H9 (cell line): ENCODE measurements at regions not wholly inside any gene's neighbourhood (a gene's known extent, or its start where the extent isn't known, plus 50 kb on each side); places are given as distances from the start of the nearest gene placed in this dataset.

Source experiments
- DNase-seq: peaks from one replicate; pipeline ENCODE4 v3.0.0-alpha.2; 2017
- H2AFZ ChIP-seq: one replicate; pipeline ENCODE4 v1.6.1; 2013; ENCODE audit warnings: mild to moderate bottlenecking, low read length, control low read depth, moderate library complexity
- H2AK5ac ChIP-seq: 2 replicates; pipeline ENCODE4 v1.6.1; 2013; ENCODE audit warnings: low read length, control low read depth, mixed read lengths; ENCODE audit not compliant: insufficient read length
- H2BK120ac ChIP-seq: one replicate; pipeline ENCODE4 v1.6.1; 2013; ENCODE audit warnings: low read depth, mild to moderate bottlenecking, low read length, control low read depth, inconsistent platforms; ENCODE audit not compliant: poor library complexity, severe bottlenecking
- H2BK12ac ChIP-seq: 2 replicates; pipeline ENCODE4 v1.6.1; 2013; ENCODE audit warnings: low read length, control low read depth, mixed read lengths, low read depth; ENCODE audit not compliant: insufficient read length
- H2BK15ac ChIP-seq: 2 replicates; pipeline ENCODE4 v1.6.1; 2013; ENCODE audit warnings: low read depth, low read length, control low read depth
- H2BK20ac ChIP-seq: one replicate; pipeline ENCODE4 v1.6.1; 2013; ENCODE audit warnings: low read depth, mild to moderate bottlenecking, low read length, control low read depth, inconsistent platforms; ENCODE audit not compliant: poor library complexity, severe bottlenecking
- H2BK5ac ChIP-seq: 2 replicates; pipeline ENCODE4 v1.6.1; 2013; ENCODE audit warnings: low read length, control low read depth, mixed read lengths; ENCODE audit not compliant: insufficient read length
- H3K14ac ChIP-seq: 2 replicates; pipeline ENCODE4 v1.6.1; 2013; ENCODE audit warnings: low read length, control low read depth; ENCODE audit not compliant: insufficient read depth
- H3K18ac ChIP-seq: 2 replicates; pipeline ENCODE4 v1.6.1; 2013; ENCODE audit warnings: low read depth, mild to moderate bottlenecking, mixed read lengths, low read length, control low read depth; ENCODE audit not compliant: insufficient read length
- H3K23ac ChIP-seq: 2 replicates; pipeline ENCODE4 v1.6.1; 2013; ENCODE audit warnings: low read length, control low read depth, mixed read lengths, low read depth; ENCODE audit not compliant: insufficient read length
- H3K23me2 ChIP-seq: 2 replicates; pipeline ENCODE4 v1.6.1; 2013; ENCODE audit warnings: low read depth, mild to moderate bottlenecking, mixed read lengths, low read length, control low read depth; ENCODE audit not compliant: insufficient read length, poor library complexity, severe bottlenecking
- H3K27ac ChIP-seq: 2 replicates; pipeline ENCODE4 v1.5.1; 2013; ENCODE audit warnings: low read length, control low read depth, mixed read lengths, low read depth; ENCODE audit not compliant: insufficient read length
- H3K27me3 ChIP-seq: 2 replicates; pipeline ENCODE4 v1.6.1; 2013; ENCODE audit warnings: low read length, control low read depth, inconsistent platforms; ENCODE audit not compliant: insufficient read depth
- H3K4ac ChIP-seq: 2 replicates; pipeline ENCODE4 v1.6.1; 2013; ENCODE audit warnings: low read depth, mild to moderate bottlenecking, control low read depth, inconsistent platforms, low read length, moderate library complexity
- H3K4me1 ChIP-seq: 2 replicates; pipeline ENCODE4 v1.6.1; 2013; ENCODE audit warnings: low read length, control low read depth, inconsistent platforms; ENCODE audit not compliant: insufficient read depth
- H3K4me2 ChIP-seq: 2 replicates; pipeline ENCODE4 v1.6.1; 2013; ENCODE audit warnings: low read length, control low read depth, mixed read lengths; ENCODE audit not compliant: insufficient read length, insufficient read depth
- H3K56ac ChIP-seq: 2 replicates; pipeline ENCODE4 v1.6.1; 2013; ENCODE audit warnings: low read depth, mild to moderate bottlenecking, mixed read lengths, low read length, control low read depth; ENCODE audit not compliant: insufficient read length
- H3K79me1 ChIP-seq: 2 replicates; pipeline ENCODE4 v1.6.1; 2013; ENCODE audit warnings: low read depth, mild to moderate bottlenecking, moderate library complexity, low read length, control low read depth, inconsistent platforms; ENCODE audit not compliant: insufficient read depth, poor library complexity, severe bottlenecking
- H3K79me2 ChIP-seq: 2 replicates; pipeline ENCODE4 v1.6.1; 2013; ENCODE audit warnings: low read length, control low read depth, inconsistent platforms; ENCODE audit not compliant: insufficient read depth
- H3K9ac ChIP-seq: 2 replicates; pipeline ENCODE4 v1.6.1; 2013; ENCODE audit warnings: low read length, control low read depth, mixed read lengths; ENCODE audit not compliant: insufficient read length; ENCODE audit errors: extremely low read depth
- H3K9me3 ChIP-seq: one replicate; pipeline ENCODE4 v1.6.1; 2013; ENCODE audit warnings: low read depth, low read length, inconsistent platforms; ENCODE audit not compliant: control insufficient read depth
- H3T11ph ChIP-seq: one replicate; pipeline ENCODE4 v1.6.1; 2013; ENCODE audit warnings: mild to moderate bottlenecking, low read length, control low read depth, inconsistent platforms
- H4K20me1 ChIP-seq: one replicate; pipeline ENCODE4 v1.6.1; 2013; ENCODE audit not compliant: control insufficient read depth, insufficient read length, insufficient read depth
- H4K5ac ChIP-seq: 2 replicates; pipeline ENCODE4 v1.6.1; 2013; ENCODE audit warnings: low read depth, mild to moderate bottlenecking, mixed read lengths, low read length, control low read depth; ENCODE audit not compliant: insufficient read length
- H4K8ac ChIP-seq: replicated peaks from 2 replicates; pipeline ENCODE4 v1.6.1; 2013; ENCODE audit warnings: low read length, control low read depth, mixed read lengths, low read depth; ENCODE audit not compliant: insufficient read length
- H4K91ac ChIP-seq: 2 replicates; pipeline ENCODE4 v1.6.1; 2013; ENCODE audit warnings: low read depth, mild to moderate bottlenecking, moderate library complexity, mixed read lengths, low read length, control low read depth; ENCODE audit not compliant: insufficient read length
- H3K27ac Mint-ChIP-seq, 3 experiments: 2 replicates in 2 of 3; 3 replicates in 1 of 3; pipeline ENCODE4 v1.8.0; 2020 to 2021; ENCODE audit warnings: mixed read lengths in 3 of 3, mild to moderate bottlenecking in 1 of 3, moderate library complexity in 1 of 3
- H3K27me3 Mint-ChIP-seq: 2 replicates; pipeline ENCODE4 v1.8.0; 2021; ENCODE audit warnings: low read depth, mild to moderate bottlenecking, moderate library complexity, mixed read lengths
- H3K36me3 Mint-ChIP-seq, 3 experiments: 2 replicates in 2 of 3; 3 replicates in 1 of 3; pipeline ENCODE4 v1.8.0; 2020 to 2021; ENCODE audit warnings: low read depth in 3 of 3, mixed read lengths in 3 of 3; ENCODE audit not compliant: insufficient read depth in 1 of 3
- H3K4me1 Mint-ChIP-seq, 2 experiments: 2 replicates each; pipeline ENCODE4 v1.8.0; 2020; ENCODE audit warnings: mixed read lengths in 2 of 2
- H3K4me3 Mint-ChIP-seq, 2 experiments: 2 replicates in 1 of 2; 3 replicates in 1 of 2; pipeline ENCODE4 v1.8.0; 2020 to 2021; ENCODE audit warnings: mild to moderate bottlenecking in 2 of 2, mixed read lengths in 2 of 2, moderate library complexity in 1 of 2
- H3K9me3 Mint-ChIP-seq, 2 experiments: 2 replicates in 1 of 2; 3 replicates in 1 of 2; pipeline ENCODE4 v1.8.0; 2020; ENCODE audit warnings: mild to moderate bottlenecking in 2 of 2, mixed read lengths in 2 of 2, moderate library complexity in 1 of 2
- WGBS: extraction: QIAGEN DNeasy Blood & Tissue Kit; methylation state at CpG from one replicate; pipeline ENCODE4 v1.1.7; 2013; ENCODE audit warnings: missing lambda C conversion rate, low lambda C conversion rate, mixed read lengths; ENCODE audit not compliant: insufficient read length; ENCODE audit errors: extremely low coverage; 5-methylcytosine and 5-hydroxymethylcytosine counted together
- TF ChIP-seq, protein P1 (sequence below): fragments of 200-600 bp; sonication (generic); conservative IDR thresholded peaks from 3 replicates; pipeline ENCODE4 v1.8.0; 2021; ENCODE audit warnings: antibody characterized with exemption, mild to moderate bottlenecking

DNA sequence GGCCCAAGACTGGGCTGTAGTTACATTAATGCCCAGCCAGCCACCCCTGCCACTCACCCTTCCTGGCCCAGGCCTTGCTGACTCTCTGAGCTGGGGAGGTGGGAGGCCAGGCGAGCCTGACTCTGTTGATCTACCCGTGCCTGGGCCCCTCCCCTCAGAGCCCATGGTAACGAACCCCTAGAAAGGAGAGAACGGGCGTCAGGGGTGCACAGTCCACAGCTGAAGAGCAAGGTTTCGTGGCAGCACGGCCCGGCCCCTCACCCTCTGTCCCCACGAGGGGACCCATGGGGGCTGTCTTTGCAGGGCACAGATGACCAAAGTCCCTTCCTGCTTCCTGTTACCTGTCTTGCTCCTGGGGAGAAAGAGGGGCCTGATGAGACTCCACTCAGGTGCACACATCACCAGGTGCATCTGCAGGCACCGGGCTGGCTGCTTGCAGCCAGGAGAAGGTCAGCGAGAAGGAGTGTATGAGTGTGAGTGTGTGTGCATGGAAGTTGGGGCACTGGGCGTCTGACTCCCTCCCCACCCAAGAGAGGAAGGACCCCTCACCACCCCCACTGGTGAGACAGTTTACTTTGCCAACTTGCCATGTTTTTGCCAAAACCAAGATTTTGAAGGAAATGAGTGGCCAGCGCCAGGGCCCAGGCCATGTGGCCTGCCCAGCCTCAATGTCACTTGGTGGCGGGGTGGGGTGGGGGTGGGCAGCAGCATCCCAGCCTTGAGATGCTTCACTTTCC is 359.1 kb downstream of the SEC14L1 start:
- Histone ChIP-seq H3K79me1 (no peaks in the 10 kb centered on the region), H4K8ac (no peak overlapping the region), H3K9me3 (no peaks in the 10 kb centered on the region), H3K4ac (no peak overlapping the region), H2AFZ (no peak overlapping the region), H3K23ac (no peak overlapping the region), H3K27me3 (no peaks in the 10 kb centered on the region), H3K23me2 (peaks cover 2% of the 10 kb centered on the region), H2BK15ac (no peak overlapping the region), H3K4me1 (no peaks in the 10 kb centered on the region; the same call in 1 of the 2 replicates), H2BK20ac (no peak overlapping the region), H3T11ph (no peak overlapping the region), H4K20me1 (no peaks in the 10 kb centered on the region), H2BK12ac (no peak overlapping the region), H3K14ac (no peak overlapping the region), H2BK120ac (no peak overlapping the region), H3K27ac (no peak overlapping the region), H4K5ac (no peak overlapping the region), H2AK5ac (no peak overlapping the region), H3K4me2 (no peak overlapping the region), H3K18ac (no peak overlapping the region), H3K9ac (no peak overlapping the region), H2BK5ac (no peak overlapping the region), H3K56ac (no peak overlapping the region), H4K91ac (no peak overlapping the region), H3K79me2 (no peaks in the 10 kb centered on the region)
- TF ChIP-seq, protein P1, sequence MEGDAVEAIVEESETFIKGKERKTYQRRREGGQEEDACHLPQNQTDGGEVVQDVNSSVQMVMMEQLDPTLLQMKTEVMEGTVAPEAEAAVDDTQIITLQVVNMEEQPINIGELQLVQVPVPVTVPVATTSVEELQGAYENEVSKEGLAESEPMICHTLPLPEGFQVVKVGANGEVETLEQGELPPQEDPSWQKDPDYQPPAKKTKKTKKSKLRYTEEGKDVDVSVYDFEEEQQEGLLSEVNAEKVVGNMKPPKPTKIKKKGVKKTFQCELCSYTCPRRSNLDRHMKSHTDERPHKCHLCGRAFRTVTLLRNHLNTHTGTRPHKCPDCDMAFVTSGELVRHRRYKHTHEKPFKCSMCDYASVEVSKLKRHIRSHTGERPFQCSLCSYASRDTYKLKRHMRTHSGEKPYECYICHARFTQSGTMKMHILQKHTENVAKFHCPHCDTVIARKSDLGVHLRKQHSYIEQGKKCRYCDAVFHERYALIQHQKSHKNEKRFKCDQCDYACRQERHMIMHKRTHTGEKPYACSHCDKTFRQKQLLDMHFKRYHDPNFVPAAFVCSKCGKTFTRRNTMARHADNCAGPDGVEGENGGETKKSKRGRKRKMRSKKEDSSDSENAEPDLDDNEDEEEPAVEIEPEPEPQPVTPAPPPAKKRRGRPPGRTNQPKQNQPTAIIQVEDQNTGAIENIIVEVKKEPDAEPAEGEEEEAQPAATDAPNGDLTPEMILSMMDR, result no peak
- Mint-ChIP-seq H3K9me3 (no peaks in the 10 kb centered on the region; a peak in 2 of 5 replicates), H3K36me3 (peaks cover 24 to 44% (median 38%) of the 10 kb centered on the region in 3 experiments), H3K4me1 (peaks cover 9 to 12% of the 10 kb centered on the region in 2 experiments), H3K27me3 (no peaks in the 10 kb centered on the region; the same call in 1 of the 2 replicates), H3K4me3 (no peak overlapping the region; a peak in 1 of 5 replicates), H3K27ac (no peak overlapping the region; a peak in 2 of 7 replicates)
- no CpG with 5 or more reads among the region's 14 CpGs for WGBS
- DNase-seq, result no peak
